Tibial artery (tissue), 4 donors: ENCODE measurements at regions not wholly inside any gene's neighbourhood (a gene's known extent, or its start where the extent isn't known, plus 50 kb on each side); places are given as distances from the start of the nearest gene placed in this dataset.

Experiments used
- DNase-seq, 2 donors: peaks; one replicate each; pipeline ENCODE4 v3.0.0-alpha.2; 2019
- H3K27ac ChIP-seq, 2 donors: fragments of 200-600 bp; sonication (generic) in 1 of 2; 1 replicate in 1 of 2; 2 replicates in 1 of 2; pipeline ENCODE4 v1.5.1; 2018 to 2019; ENCODE audit warnings: mild to moderate bottlenecking in 1 of 2
- H3K27me3 ChIP-seq, 2 donors: fragments of 200-600 bp; sonication (generic) in 1 of 2; one replicate each; pipeline versions ENCODE4 v1.5.1 to v1.6.0; 2016 to 2019
- H3K36me3 ChIP-seq, 3 donors: fragments of 200-600 bp; sonication (generic) in 2 of 3; one replicate each; pipeline ENCODE4 v1.5.1; 2016 to 2019; ENCODE audit warnings: mild to moderate bottlenecking in 2 of 3
- H3K4me1 ChIP-seq, 4 donors: fragments of 200-600 bp; sonication (generic) in 2 of 4; 1 replicate in 3 of 4; 2 replicates in 1 of 4; pipeline ENCODE4 v1.5.1; 2016 to 2019
- H3K4me3 ChIP-seq, 2 donors: fragments of 200-600 bp; sonication (generic) in 1 of 2; 1 replicate in 1 of 2; 2 replicates in 1 of 2; pipeline ENCODE4 v1.5.1; 2018 to 2019; ENCODE audit warnings: mild to moderate bottlenecking in 2 of 2
- H3K9me3 ChIP-seq, 3 donors: fragments of 200-600 bp; sonication (generic) in 1 of 3; one replicate each; pipeline ENCODE4 v1.5.1; 2016 to 2019
- intact Hi-C: fragments of 100-400 bp; cut with DNase I; formaldehyde crosslinking; loops from one replicate; pipeline ENCODE4 v1.15.0; 2023; ENCODE audit warnings: low total_unique reads
- TF ChIP-seq, protein P1 (sequence below), 2 experiments: fragments of 200-600 bp in 1 of 2; fragments of 450-650 bp in 1 of 2; IDR thresholded peaks; one replicate each; pipeline ENCODE4 v1.5.1; 2017 to 2019; ENCODE audit warnings: antibody characterized with exemption in 2 of 2, mild to moderate bottlenecking in 1 of 2, moderate library complexity in 1 of 2

GRCh38 chr21:32119389-32119788, 159.5 kb downstream of the MIS18A start:
- no peaks in the 10 kb centered on the region for H3K36me3 ChIP-seq
- no peak for DNase-seq
- TF ChIP-seq, protein P1, sequence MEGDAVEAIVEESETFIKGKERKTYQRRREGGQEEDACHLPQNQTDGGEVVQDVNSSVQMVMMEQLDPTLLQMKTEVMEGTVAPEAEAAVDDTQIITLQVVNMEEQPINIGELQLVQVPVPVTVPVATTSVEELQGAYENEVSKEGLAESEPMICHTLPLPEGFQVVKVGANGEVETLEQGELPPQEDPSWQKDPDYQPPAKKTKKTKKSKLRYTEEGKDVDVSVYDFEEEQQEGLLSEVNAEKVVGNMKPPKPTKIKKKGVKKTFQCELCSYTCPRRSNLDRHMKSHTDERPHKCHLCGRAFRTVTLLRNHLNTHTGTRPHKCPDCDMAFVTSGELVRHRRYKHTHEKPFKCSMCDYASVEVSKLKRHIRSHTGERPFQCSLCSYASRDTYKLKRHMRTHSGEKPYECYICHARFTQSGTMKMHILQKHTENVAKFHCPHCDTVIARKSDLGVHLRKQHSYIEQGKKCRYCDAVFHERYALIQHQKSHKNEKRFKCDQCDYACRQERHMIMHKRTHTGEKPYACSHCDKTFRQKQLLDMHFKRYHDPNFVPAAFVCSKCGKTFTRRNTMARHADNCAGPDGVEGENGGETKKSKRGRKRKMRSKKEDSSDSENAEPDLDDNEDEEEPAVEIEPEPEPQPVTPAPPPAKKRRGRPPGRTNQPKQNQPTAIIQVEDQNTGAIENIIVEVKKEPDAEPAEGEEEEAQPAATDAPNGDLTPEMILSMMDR (IDR thresholded peaks at IDR 0.05): no peak
- no peaks in the 10 kb centered on the region for H3K4me1 ChIP-seq
- intact Hi-C loops: no loop called here
- peaks cover 0 to 9% (median 7%) of the 10 kb centered on the region in 3 donors for H3K9me3 ChIP-seq
- no peak overlapping the region for H3K4me3 ChIP-seq
- no peak overlapping the region for H3K27ac ChIP-seq
- no peaks in the 10 kb centered on the region for H3K27me3 ChIP-seq

DNA sequence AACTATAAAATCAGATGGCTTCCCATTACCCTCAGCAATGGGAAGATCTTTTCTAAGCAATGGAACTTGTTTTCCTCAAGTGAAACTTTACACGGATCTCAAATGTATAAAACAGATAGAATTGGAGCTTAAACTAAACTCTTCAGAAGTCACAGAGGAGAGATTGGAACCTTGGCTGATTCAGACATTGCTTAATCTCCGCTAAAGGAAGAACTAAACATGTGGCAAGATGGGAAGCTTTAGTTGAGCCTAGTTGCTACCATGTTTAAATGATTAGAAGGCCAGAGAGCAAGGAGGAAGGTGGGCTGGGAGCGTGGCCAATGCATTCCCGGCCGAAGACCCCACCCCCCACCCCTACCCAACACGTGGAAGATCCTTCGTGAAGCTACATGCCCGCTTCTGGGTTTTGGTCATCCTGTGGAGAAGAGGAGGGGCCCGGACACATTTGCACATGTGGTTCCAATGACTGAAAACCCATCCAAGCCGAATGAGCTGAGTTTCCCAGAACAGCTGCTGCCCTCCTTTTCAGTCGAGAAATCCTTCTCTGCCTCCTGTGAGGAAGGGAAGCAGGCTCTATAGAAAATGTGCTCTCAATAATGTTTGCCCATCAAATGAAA, 164.3 kb downstream of the MIS18A start:
- intact Hi-C loops: no loop called here
- no peaks in the 10 kb centered on the region for H3K9me3 ChIP-seq
- H3K4me3 ChIP-seq: no peak overlapping the region
- no peaks in the 10 kb centered on the region for H3K4me1 ChIP-seq
- DNase-seq: no peak
- H3K27ac ChIP-seq: no peak overlapping the region
- TF ChIP-seq, protein P1 (IDR thresholded peaks at IDR 0.05): no peak
- H3K27me3 ChIP-seq: no peaks in the 10 kb centered on the region
- no peaks in the 10 kb centered on the region for H3K36me3 ChIP-seq

GRCh38 chr21:32113486-32113885, 165.4 kb downstream of the MIS18A start:
- Histone ChIP-seq H3K4me1 (no peaks in the 10 kb centered on the region), H3K27ac (no peak overlapping the region), H3K4me3 (no peak overlapping the region), H3K9me3 (no peaks in the 10 kb centered on the region), H3K27me3 (no peaks in the 10 kb centered on the region), H3K36me3 (no peaks in the 10 kb centered on the region)
- intact Hi-C loops: no loop called here
- TF ChIP-seq, protein P1 (IDR thresholded peaks at IDR 0.05): no peak
- no peak for DNase-seq

DNA sequence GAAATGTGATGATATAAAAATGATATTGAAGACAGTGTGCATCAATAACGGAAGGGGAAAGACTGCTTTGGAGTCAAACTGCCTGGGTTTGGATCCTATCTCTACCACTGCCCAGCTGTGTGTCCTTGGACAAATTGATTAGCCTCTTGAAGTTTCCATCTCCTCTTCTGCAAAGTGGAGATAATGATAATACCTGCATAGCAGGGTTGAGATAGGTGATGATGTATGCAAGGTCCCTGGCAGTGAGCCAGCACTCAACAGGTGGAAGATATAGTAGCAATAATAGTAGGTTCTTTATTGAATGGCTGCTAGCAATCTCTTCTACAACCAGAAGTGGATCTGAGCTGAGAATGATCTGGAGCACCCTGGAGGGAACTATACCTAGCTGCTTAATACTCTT, 166.7 kb downstream of the MIS18A start:
- no peak for DNase-seq
- Histone ChIP-seq H3K27me3 (no peaks in the 10 kb centered on the region), H3K9me3 (no peaks in the 10 kb centered on the region), H3K27ac (no peak overlapping the region), H3K4me3 (no peak overlapping the region), H3K36me3 (no peaks in the 10 kb centered on the region), H3K4me1 (no peaks in the 10 kb centered on the region)
- intact Hi-C loops: no loop called here
- TF ChIP-seq, protein P1 (IDR thresholded peaks at IDR 0.05): no peak

DNA sequence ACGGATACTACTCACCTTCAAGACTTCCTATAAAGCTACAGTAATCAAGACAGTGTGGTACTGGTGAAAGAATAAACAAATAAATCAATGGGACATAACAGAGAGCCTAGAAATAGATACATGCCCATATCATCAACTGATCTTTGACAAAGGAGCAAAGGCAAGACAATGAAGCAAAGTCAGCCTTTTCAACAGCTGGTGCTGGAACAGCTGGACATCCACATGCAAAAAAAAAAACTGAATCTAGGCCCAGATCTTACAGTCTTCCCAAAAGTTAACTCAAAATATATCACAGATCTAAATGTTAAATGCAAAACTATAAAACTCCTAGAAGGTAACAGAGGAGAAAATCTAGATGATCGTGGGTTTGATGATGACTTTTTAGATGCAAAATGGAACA, 170.3 kb downstream of the MIS18A start:
- no peaks in the 10 kb centered on the region for H3K4me1 ChIP-seq
- no peak overlapping the region for H3K27ac ChIP-seq
- no peaks in the 10 kb centered on the region for H3K9me3 ChIP-seq
- TF ChIP-seq, protein P1 (IDR thresholded peaks at IDR 0.05): no peak
- H3K27me3 ChIP-seq: no peaks in the 10 kb centered on the region
- intact Hi-C loops: no loop called here
- H3K4me3 ChIP-seq: no peak overlapping the region
- no peak for DNase-seq
- no peaks in the 10 kb centered on the region for H3K36me3 ChIP-seq

DNA sequence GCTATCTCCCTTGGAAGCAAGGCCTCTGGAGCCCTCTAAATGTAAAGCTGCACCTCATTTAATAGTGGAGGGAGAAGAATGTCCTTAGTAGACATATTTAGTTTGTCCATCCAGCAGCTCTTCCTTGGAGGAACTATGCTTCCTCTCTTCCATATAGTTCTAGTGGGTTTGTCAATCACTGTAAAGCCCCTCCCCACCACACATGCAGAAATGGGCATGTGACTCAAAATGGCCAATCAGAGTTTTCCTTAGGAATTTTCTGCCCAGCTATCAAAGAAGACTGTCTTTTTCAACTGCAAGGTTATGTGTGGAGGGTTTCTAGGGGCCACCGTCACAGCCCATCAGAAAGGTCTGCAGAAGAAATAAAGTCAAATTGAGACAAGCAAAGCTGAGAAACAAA, 175.5 kb downstream of the MIS18A start:
- Histone ChIP-seq H3K27me3 (no peaks in the 10 kb centered on the region), H3K9me3 (no peaks in the 10 kb centered on the region), H3K4me1 (no peaks in the 10 kb centered on the region), H3K36me3 (no peaks in the 10 kb centered on the region), H3K4me3 (no peak overlapping the region), H3K27ac (no peak overlapping the region)
- intact Hi-C loops: no loop called here
- TF ChIP-seq, protein P1 (IDR thresholded peaks at IDR 0.05): no peak
- DNase-seq: no peak
